GM19023 (cell line): ENCODE measurements at regions not wholly inside any gene's neighbourhood (a gene's known extent, or its start where the extent isn't known, plus 50 kb on each side); places are given as distances from the start of the nearest gene placed in this dataset.
"Not testable (repeated sequence)": the region's sequence is repeated elsewhere in the genome, so short reads cannot be mapped to it uniquely, and the experiment has no call there.

Experiments used
- ATAC-seq: cut with Tn5 transposase; IDR thresholded peaks from one replicate; pipeline ENCODE4 v1.9.1; 2021; ENCODE audit warnings: mild to moderate bottlenecking, moderate library complexity; ENCODE audit not compliant: unreplicated experiment

- ATAC-seq: no peak
Observed at GRCh38 chr3:110575702-110576101, 495.9 kb upstream of the NECTIN3 start.

GRCh38 chr3:110576960-110577359, 494.7 kb upstream of the NECTIN3 start:
- no peak for ATAC-seq

- ATAC-seq: no peak
Observed at GRCh38 chr3:110577854-110578253, 493.8 kb upstream of the NECTIN3 start.

GRCh38 chr3:110579840-110580550, 491.6 kb upstream of the NECTIN3 start:
- ATAC-seq: no peak

- no peak for ATAC-seq
Observed at GRCh38 chr3:110583373-110583935, 488.2 kb upstream of the NECTIN3 start.

- ATAC-seq: no peak
Observed at GRCh38 chr3:110588906-110589305, 482.7 kb upstream of the NECTIN3 start.

GRCh38 chr3:110589341-110589740, 482.3 kb upstream of the NECTIN3 start:
- no peak for ATAC-seq

- no peak for ATAC-seq
Observed at GRCh38 chr3:110593749-110594148, 477.9 kb upstream of the NECTIN3 start.

- no peak for ATAC-seq
Observed at GRCh38 chr3:110598847-110599490, 472.6 kb upstream of the NECTIN3 start.

GRCh38 chr3:110608566-110608965, 463.1 kb upstream of the NECTIN3 start:
- ATAC-seq: no peak

- no peak for ATAC-seq
Observed at GRCh38 chr3:110612045-110612444, 459.6 kb upstream of the NECTIN3 start.

- ATAC-seq: no peak
Observed at GRCh38 chr3:110614186-110614585, 457.4 kb upstream of the NECTIN3 start.

GRCh38 chr3:110615454-110615853, 456.2 kb upstream of the NECTIN3 start:
- no peak for ATAC-seq

- ATAC-seq: no peak
Observed at GRCh38 chr3:110618512-110619226, 452.9 kb upstream of the NECTIN3 start.

GRCh38 chr3:110620118-110620517, 451.5 kb upstream of the NECTIN3 start:
- no peak for ATAC-seq

- no peak for ATAC-seq
Observed at GRCh38 chr3:110623571-110623970, 448.0 kb upstream of the NECTIN3 start.

- no peak for ATAC-seq
Observed at GRCh38 chr3:110624576-110624975, 447.0 kb upstream of the NECTIN3 start.

- no peak for ATAC-seq
Observed at GRCh38 chr3:110625201-110625747, 446.3 kb upstream of the NECTIN3 start.

GRCh38 chr3:110626652-110627111, 444.9 kb upstream of the NECTIN3 start:
- not testable (repeated sequence) for ATAC-seq

GRCh38 chr3:110628650-110629301, 442.8 kb upstream of the NECTIN3 start:
- no peak for ATAC-seq

- no peak for ATAC-seq
Observed at GRCh38 chr3:110629917-110630316, 441.7 kb upstream of the NECTIN3 start.
